PC-9 (cell line): ENCODE measurements at regions not wholly inside any gene's neighbourhood (a gene's known extent, or its start where the extent isn't known, plus 50 kb on each side); places are given as distances from the start of the nearest gene placed in this dataset.

ENCODE experiments used
- BruUV-seq: library from RNA; stranded (reverse); fragments of 400-500 nt; replicated peaks from 2 replicates; lab custom pipeline; 2021; lab: Mats Ljungman, UMichigan
- CTCF ChIA-PET: fragments of 300-600 bp; sonication (Branson Sonifier 250); formaldehyde crosslinking; loops from one replicate; lab custom pipeline; 2022; ENCODE audit warnings: antibody characterized with exemption; lab: Charles Lee
- POLR2A ChIA-PET: fragments of 300-600 bp; sonication (Branson Sonifier 250); formaldehyde crosslinking; loops from one replicate; lab custom pipeline; 2022; ENCODE audit warnings: antibody characterized with exemption; ENCODE audit not compliant: unreplicated experiment; lab: Charles Lee
- DNase-seq, 2 experiments: peaks; one replicate each; pipeline versions ENCODE4 v3.0.0 to v3.0.0-alpha.2; 2015 to 2022; ENCODE audit warnings: mixed read lengths in 1 of 2
- H2AFZ ChIP-seq: fragments of 200-600 bp; sonication (generic); 2 replicates; pipeline ENCODE4 v1.8.1; 2017; ENCODE audit warnings: antibody characterized with exemption
- H3F3A ChIP-seq: fragments of 200-600 bp; sonication (generic); 2 replicates; pipeline ENCODE4 v1.8.1; 2017; ENCODE audit warnings: antibody characterized with exemption, mild to moderate bottlenecking, low read depth; ENCODE audit not compliant: insufficient read depth
- H3K27ac ChIP-seq: fragments of 200-600 bp; sonication (generic); 2 replicates; pipeline ENCODE4 v1.6.1; 2016; ENCODE audit warnings: mixed run types
- H3K27me3 ChIP-seq: fragments of 200-600 bp; sonication (generic); 2 replicates; pipeline ENCODE4 v1.6.1; 2016; ENCODE audit warnings: low read depth, mixed run types; ENCODE audit not compliant: insufficient read depth
- H3K36me3 ChIP-seq: fragments of 200-600 bp; sonication (generic); 2 replicates; pipeline ENCODE4 v1.6.1; 2016; ENCODE audit warnings: low read depth, mixed run types
- H3K4me1 ChIP-seq: fragments of 200-600 bp; sonication (generic); replicated peaks from 2 replicates; pipeline ENCODE4 v1.6.1; 2016; ENCODE audit warnings: mixed run types; ENCODE audit not compliant: insufficient read depth
- H3K4me2 ChIP-seq: fragments of 200-600 bp; sonication (generic); 2 replicates; pipeline ENCODE4 v1.6.1; 2017; ENCODE audit warnings: mixed run types
- H3K4me3 ChIP-seq: fragments of 200-600 bp; sonication (generic); 2 replicates; pipeline ENCODE4 v1.6.1; 2016; ENCODE audit warnings: mixed run types
- H3K79me2 ChIP-seq: fragments of 200-600 bp; sonication (generic); 2 replicates; pipeline ENCODE4 v1.6.1; 2017; ENCODE audit warnings: low read depth, mixed run types
- H3K9me2 ChIP-seq: fragments of 200-600 bp; sonication (generic); 2 replicates; pipeline ENCODE4 v1.8.1; 2017; ENCODE audit warnings: mild to moderate bottlenecking; ENCODE audit not compliant: insufficient read depth
- H3K9me3 ChIP-seq: fragments of 200-600 bp; sonication (generic); 2 replicates; pipeline ENCODE4 v1.8.1; 2016; ENCODE audit warnings: low read depth; ENCODE audit not compliant: insufficient read depth
- H4K20me1 ChIP-seq: fragments of 200-600 bp; sonication (generic); 2 replicates; pipeline ENCODE4 v1.8.1; 2017; ENCODE audit not compliant: insufficient read depth
- EZH2 ChIP-seq: fragments of 200-600 bp; sonication (generic); IDR thresholded peaks from 2 replicates; pipeline ENCODE4 v1.8.0; 2017; ENCODE audit warnings: antibody characterized with exemption, low read depth
- intact Hi-C: fragments of 100-400 bp; cut with micrococcal nuclease; formaldehyde crosslinking; loops from one replicate; pipeline ENCODE4 v1.10.0; 2022; ENCODE audit not compliant: unreplicated experiment
- TF ChIP-seq, protein P1 (sequence below): fragments of 200-600 bp; sonication (generic); conservative IDR thresholded peaks from 2 replicates; pipeline ENCODE4 v1.6.1; 2017; ENCODE audit warnings: mixed run types, antibody characterized with exemption, mild to moderate bottlenecking, moderate library complexity

GRCh38 chr2:21664083-21664482 is 540.3 kb downstream of the TDRD15 start:
- Histone ChIP-seq H4K20me1 (no peaks in the 10 kb centered on the region), H3K9me3 (no peaks in the 10 kb centered on the region), H3K4me1 (no peaks in the 10 kb centered on the region), H3K79me2 (no peaks in the 10 kb centered on the region), H3K4me3 (no peak overlapping the region), H3K36me3 (no peaks in the 10 kb centered on the region), H3K27ac (no peak overlapping the region), H2AFZ (no peak overlapping the region), H3F3A (no peaks in the 10 kb centered on the region), H3K9me2 (no peaks in the 10 kb centered on the region), H3K4me2 (no peak overlapping the region), H3K27me3 (no peaks in the 10 kb centered on the region; the same call in 1 of the 2 replicates)
- intact Hi-C loops, result no loop called here
- TF ChIP-seq, protein P1, sequence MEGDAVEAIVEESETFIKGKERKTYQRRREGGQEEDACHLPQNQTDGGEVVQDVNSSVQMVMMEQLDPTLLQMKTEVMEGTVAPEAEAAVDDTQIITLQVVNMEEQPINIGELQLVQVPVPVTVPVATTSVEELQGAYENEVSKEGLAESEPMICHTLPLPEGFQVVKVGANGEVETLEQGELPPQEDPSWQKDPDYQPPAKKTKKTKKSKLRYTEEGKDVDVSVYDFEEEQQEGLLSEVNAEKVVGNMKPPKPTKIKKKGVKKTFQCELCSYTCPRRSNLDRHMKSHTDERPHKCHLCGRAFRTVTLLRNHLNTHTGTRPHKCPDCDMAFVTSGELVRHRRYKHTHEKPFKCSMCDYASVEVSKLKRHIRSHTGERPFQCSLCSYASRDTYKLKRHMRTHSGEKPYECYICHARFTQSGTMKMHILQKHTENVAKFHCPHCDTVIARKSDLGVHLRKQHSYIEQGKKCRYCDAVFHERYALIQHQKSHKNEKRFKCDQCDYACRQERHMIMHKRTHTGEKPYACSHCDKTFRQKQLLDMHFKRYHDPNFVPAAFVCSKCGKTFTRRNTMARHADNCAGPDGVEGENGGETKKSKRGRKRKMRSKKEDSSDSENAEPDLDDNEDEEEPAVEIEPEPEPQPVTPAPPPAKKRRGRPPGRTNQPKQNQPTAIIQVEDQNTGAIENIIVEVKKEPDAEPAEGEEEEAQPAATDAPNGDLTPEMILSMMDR, result no peak
- TF ChIP-seq EZH2, result no peak
- POLR2A ChIA-PET, result no interaction called here
- no peak for DNase-seq
- BruUV-seq, result no TSS peak
- CTCF ChIA-PET, result no interaction called here

DNA sequence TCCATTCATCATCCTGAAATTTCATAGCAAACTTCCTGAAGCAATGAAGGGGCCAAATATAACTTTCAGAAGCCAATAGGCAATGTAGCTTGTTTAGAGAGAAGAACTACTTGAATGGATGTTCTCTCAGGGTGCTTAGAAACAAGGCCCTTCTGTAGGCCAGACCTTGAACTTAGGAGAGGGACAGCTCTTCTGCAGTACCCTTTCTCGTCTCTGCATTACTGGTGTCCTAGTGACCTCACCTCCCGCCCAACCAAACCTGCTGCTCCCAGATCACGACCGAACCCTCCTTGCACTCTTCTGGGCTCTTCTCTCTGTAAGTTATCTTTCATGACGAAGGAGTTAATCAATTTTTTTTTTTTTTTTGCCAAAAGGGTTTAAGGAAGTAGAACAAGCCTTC is 543.9 kb downstream of the TDRD15 start:
- H3K4me3 ChIP-seq, result no peak overlapping the region
- no peaks in the 10 kb centered on the region for H3K79me2 ChIP-seq
- POLR2A ChIA-PET, result no interaction called here
- H3K4me2 ChIP-seq, result no peak overlapping the region
- H3K36me3 ChIP-seq, result no peaks in the 10 kb centered on the region
- H3K4me1 ChIP-seq, result no peaks in the 10 kb centered on the region
- BruUV-seq, result no TSS peak
- H3K27me3 ChIP-seq, result 0 out of 2 replicates have a peak, but pooled peaks cover 3% of the 10 kb centered on the region
- no peaks in the 10 kb centered on the region for H4K20me1 ChIP-seq
- no peaks in the 10 kb centered on the region for H3K9me2 ChIP-seq
- no peaks in the 10 kb centered on the region for H3K9me3 ChIP-seq
- no peak overlapping the region for H3K27ac ChIP-seq
- CTCF ChIA-PET, result no interaction called here
- no peak for TF ChIP-seq EZH2
- TF ChIP-seq, protein P1, result no peak
- DNase-seq, result no peak
- H2AFZ ChIP-seq, result no peak overlapping the region
- no peaks in the 10 kb centered on the region for H3F3A ChIP-seq
- intact Hi-C loops, result no loop called here

- H3K36me3 ChIP-seq, result no peaks in the 10 kb centered on the region
- H3K4me1 ChIP-seq, result no peaks in the 10 kb centered on the region
- H3K4me2 ChIP-seq, result no peak overlapping the region
- no peak overlapping the region for H3K27ac ChIP-seq
- no peaks in the 10 kb centered on the region for H4K20me1 ChIP-seq
- BruUV-seq, result no TSS peak
- no peaks in the 10 kb centered on the region for H3K9me2 ChIP-seq
- TF ChIP-seq, protein P1, result no peak
- no peak for TF ChIP-seq EZH2
- DNase-seq, result no peak
- H3F3A ChIP-seq, result no peaks in the 10 kb centered on the region
- no peak overlapping the region for H3K4me3 ChIP-seq
- no peaks in the 10 kb centered on the region for H3K79me2 ChIP-seq
- intact Hi-C loops, result no loop called here
- POLR2A ChIA-PET, result no interaction called here
- H3K27me3 ChIP-seq, result 0 out of 2 replicates have a peak, but pooled peaks cover 3% of the 10 kb centered on the region
- CTCF ChIA-PET, result no interaction called here
- H2AFZ ChIP-seq, result no peak overlapping the region
- H3K9me3 ChIP-seq, result no peaks in the 10 kb centered on the region
Observed at GRCh38 chr2:21668078-21668710, 544.4 kb downstream of the TDRD15 start.
